Superior temporal gyrus (tissue), 1 donor: ENCODE measurements at regions not wholly inside any gene's neighbourhood (a gene's known extent, or its start where the extent isn't known, plus 50 kb on each side); places are given as distances from the start of the nearest gene placed in this dataset.

Experiments
- DNase-seq: peaks from one replicate; pipeline ENCODE4 v3.0.0-alpha.2; 2016; ENCODE audit errors: extremely low spot score

GRCh38 chr5:2569774-2570542, 181.5 kb downstream of the IRX2 start:
- no peak for DNase-seq

- DNase-seq, result no peak
Observed at GRCh38 chr5:2569176-2569575, 182.3 kb downstream of the IRX2 start.

GRCh38 chr5:2566284-2566683, 185.2 kb downstream of the IRX2 start:
- DNase-seq, result no peak

GRCh38 chr5:2565147-2565546, 186.3 kb downstream of the IRX2 start:
- DNase-seq, result no peak

- no peak for DNase-seq
Observed at GRCh38 chr5:2563046-2563445, 188.4 kb downstream of the IRX2 start.

- no peak for DNase-seq
Observed at GRCh38 chr5:2562036-2562435, 189.4 kb downstream of the IRX2 start.

- no peak for DNase-seq
Observed at GRCh38 chr5:2560435-2560834, 191.0 kb downstream of the IRX2 start.

- no peak for DNase-seq
Observed at GRCh38 chr5:2557435-2557834, 194.0 kb downstream of the IRX2 start.

- DNase-seq, result no peak
Observed at GRCh38 chr5:2556375-2556966, 195.0 kb downstream of the IRX2 start.

- no peak for DNase-seq
Observed at GRCh38 chr5:2553611-2554010, 197.9 kb downstream of the IRX2 start.

GRCh38 chr5:2550509-2550908, 201.0 kb downstream of the IRX2 start:
- no peak for DNase-seq

- DNase-seq, result no peak
Observed at GRCh38 chr5:2549900-2550299, 201.6 kb downstream of the IRX2 start.

GRCh38 chr5:2549354-2549753, 202.1 kb downstream of the IRX2 start:
- no peak for DNase-seq

- no peak for DNase-seq
Observed at GRCh38 chr5:2546938-2547337, 204.5 kb downstream of the IRX2 start.

GRCh38 chr5:2544003-2544402, 207.5 kb downstream of the IRX2 start:
- DNase-seq, result no peak

- no peak for DNase-seq
Observed at GRCh38 chr5:2542821-2543220, 208.7 kb downstream of the IRX2 start.

- no peak for DNase-seq
Observed at GRCh38 chr5:2542026-2542425, 209.5 kb downstream of the IRX2 start.

GRCh38 chr5:2538169-2538568, 213.3 kb downstream of the IRX2 start:
- no peak for DNase-seq

- no peak for DNase-seq
Observed at GRCh38 chr5:2537378-2538145, 213.9 kb downstream of the IRX2 start.

GRCh38 chr5:2536632-2537377, 214.7 kb downstream of the IRX2 start:
- no peak for DNase-seq

GRCh38 chr5:2534970-2535369, 216.5 kb downstream of the IRX2 start:
- DNase-seq, result no peak

- no peak for DNase-seq
Observed at GRCh38 chr5:2534251-2534650, 217.2 kb downstream of the IRX2 start.
